Panc1 (cell line): ENCODE measurements at regions not wholly inside any gene's neighbourhood (a gene's known extent, or its start where the extent isn't known, plus 50 kb on each side); places are given as distances from the start of the nearest gene placed in this dataset.

Experiments
- ATAC-seq: fragments of 200-7000 bp; cut with Tn5 transposase; 2 replicates; pipeline ENCODE4 v1.9.1; 2020; ENCODE audit warnings: mild to moderate bottlenecking, moderate library complexity
- BruUV-seq: library from RNA; stranded (reverse); fragments of 400-500 nt; replicated peaks from 2 replicates; lab custom pipeline; 2021; lab: Mats Ljungman, UMichigan
- CTCF ChIA-PET: fragments of 300-600 bp; sonication (Branson Sonifier 250); formaldehyde crosslinking; loops from one replicate; lab custom pipeline; 2022; ENCODE audit warnings: antibody characterized with exemption; lab: Charles Lee
- POLR2A ChIA-PET: fragments of 300-600 bp; sonication (Branson Sonifier 250); formaldehyde crosslinking; loops from one replicate; lab custom pipeline; 2022; ENCODE audit warnings: antibody characterized with exemption; lab: Charles Lee
- DNase-seq: peaks from one replicate; pipeline ENCODE4 v3.0.0-alpha.2; 2010; ENCODE audit warnings: low read depth, low spot score
- H3K27ac ChIP-seq: 2 replicates; pipeline ENCODE4 v1.5.1; 2011; ENCODE audit warnings: mild to moderate bottlenecking, low read length, inconsistent platforms
- H3K27me3 ChIP-seq: fragments of 200-500 bp; sonication (Bioruptor generic); 2 replicates; pipeline ENCODE4 v1.6.0; 2014; ENCODE audit warnings: low read length, inconsistent platforms; ENCODE audit not compliant: control insufficient read depth, insufficient read depth
- H3K36me3 ChIP-seq: fragments of 200-500 bp; sonication (Bioruptor generic); 2 replicates; pipeline ENCODE4 v1.5.1; 2014; ENCODE audit warnings: inconsistent platforms, mild to moderate bottlenecking, low read length, moderate library complexity; ENCODE audit not compliant: control insufficient read depth, insufficient read depth
- H3K4me1 ChIP-seq: 2 replicates; pipeline ENCODE4 v1.5.1; 2011; ENCODE audit warnings: inconsistent platforms, mild to moderate bottlenecking, low read length, moderate library complexity; ENCODE audit not compliant: control insufficient read depth, insufficient read depth
- H3K4me3 ChIP-seq, 2 experiments: 2 replicates each; pipeline ENCODE4 v1.5.1; 2011 to 2012; ENCODE audit warnings: low read depth in 2 of 2, low read length in 2 of 2, mild to moderate bottlenecking in 2 of 2, inconsistent platforms in 1 of 2, moderate library complexity in 1 of 2
- H3K9me3 ChIP-seq: fragments of 200-500 bp; sonication (Bioruptor generic); 2 replicates; pipeline ENCODE4 v1.5.1; 2014; ENCODE audit warnings: low read depth, mild to moderate bottlenecking, inconsistent platforms, low read length, moderate library complexity; ENCODE audit not compliant: control insufficient read depth, insufficient read depth
- POLR2AphosphoS5 ChIP-seq: IDR thresholded peaks from 2 replicates; pipeline ENCODE4 v1.6.1; 2012; ENCODE audit warnings: mild to moderate bottlenecking, low read depth, low read length, moderate library complexity
- SIN3A ChIP-seq: IDR thresholded peaks from 2 replicates; pipeline ENCODE4 v1.6.1; 2012; ENCODE audit warnings: low read depth, mild to moderate bottlenecking, low read length, moderate library complexity, borderline replicate concordance; ENCODE audit not compliant: insufficient read depth
- TCF7L2 ChIP-seq: IDR thresholded peaks from 2 replicates; pipeline ENCODE4 v1.6.1; 2011; ENCODE audit warnings: mild to moderate bottlenecking, low read depth, low read length, inconsistent platforms
- in situ Hi-C: cut with HindIII; loops from 2 replicates; pipeline ENCODE4 v1.10.0; 2016; ENCODE audit warnings: low sequenced_read_pairs, low pct_unique_long_range_greater_than_20kb
- intact Hi-C: fragments of 100-400 bp; cut with micrococcal nuclease; formaldehyde crosslinking; loops from one replicate; pipeline ENCODE4 v1.10.0; 2022; ENCODE audit not compliant: unreplicated experiment
- TF ChIP-seq, protein P1 (sequence below), 2 experiments: IDR thresholded peaks; 2 replicates each; pipeline ENCODE4 v1.6.1; 2011 to 2012; ENCODE audit warnings: low read depth in 2 of 2, control low read depth in 1 of 2, low read length in 1 of 2, mild to moderate bottlenecking in 1 of 2, moderate library complexity in 1 of 2; ENCODE audit not compliant: insufficient read depth in 1 of 2
- TF ChIP-seq, protein P2 (sequence below): fragments of 450-650 bp; IDR thresholded peaks from 2 replicates; pipeline ENCODE4 v1.5.1; 2017; ENCODE audit warnings: mild to moderate bottlenecking

DNA sequence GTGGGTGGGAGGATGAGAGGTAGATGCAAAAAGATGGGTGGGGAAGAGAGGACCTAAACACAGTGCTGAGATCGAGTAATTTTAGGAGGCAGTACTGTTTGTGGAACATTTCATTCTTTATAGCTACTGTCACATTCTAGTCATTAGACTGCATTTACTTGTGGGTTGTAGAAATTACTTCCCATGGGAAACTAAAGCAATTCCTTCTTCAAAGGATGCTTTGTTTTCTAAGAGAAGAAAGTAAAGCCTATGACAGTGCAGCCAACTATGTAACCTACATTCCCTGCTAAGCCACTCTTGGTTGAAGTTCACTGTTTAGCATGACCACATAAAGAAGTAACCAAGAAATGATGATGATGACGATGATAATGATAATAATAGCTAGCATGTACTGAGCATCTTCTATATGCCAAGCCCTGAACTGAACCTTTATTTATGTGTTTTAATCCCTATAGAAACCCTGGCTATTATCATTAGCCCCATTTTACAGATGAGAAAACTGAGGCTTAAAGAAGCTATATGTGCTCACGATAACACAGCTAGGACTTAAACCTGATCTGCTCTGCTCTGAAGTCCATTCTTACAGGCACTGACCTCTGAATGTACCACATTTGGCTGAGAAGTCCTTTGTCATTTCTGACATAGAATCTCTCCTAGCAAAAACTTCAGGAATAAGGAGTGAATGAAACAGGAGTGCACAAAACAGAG, 114.5 kb upstream of the KIT start:
- intact Hi-C loops (no loop called here), in situ Hi-C loops (no loop called here)
- H3K27ac ChIP-seq = no peak overlapping the region
- H3K36me3 ChIP-seq = no peaks in the 10 kb centered on the region
- H3K4me3 ChIP-seq = no peak overlapping the region
- DNase-seq (no peak), ATAC-seq (no peak)
- ChIA-PET CTCF (no interaction called here), POLR2A (no interaction called here)
- TF ChIP-seq, protein P1, sequence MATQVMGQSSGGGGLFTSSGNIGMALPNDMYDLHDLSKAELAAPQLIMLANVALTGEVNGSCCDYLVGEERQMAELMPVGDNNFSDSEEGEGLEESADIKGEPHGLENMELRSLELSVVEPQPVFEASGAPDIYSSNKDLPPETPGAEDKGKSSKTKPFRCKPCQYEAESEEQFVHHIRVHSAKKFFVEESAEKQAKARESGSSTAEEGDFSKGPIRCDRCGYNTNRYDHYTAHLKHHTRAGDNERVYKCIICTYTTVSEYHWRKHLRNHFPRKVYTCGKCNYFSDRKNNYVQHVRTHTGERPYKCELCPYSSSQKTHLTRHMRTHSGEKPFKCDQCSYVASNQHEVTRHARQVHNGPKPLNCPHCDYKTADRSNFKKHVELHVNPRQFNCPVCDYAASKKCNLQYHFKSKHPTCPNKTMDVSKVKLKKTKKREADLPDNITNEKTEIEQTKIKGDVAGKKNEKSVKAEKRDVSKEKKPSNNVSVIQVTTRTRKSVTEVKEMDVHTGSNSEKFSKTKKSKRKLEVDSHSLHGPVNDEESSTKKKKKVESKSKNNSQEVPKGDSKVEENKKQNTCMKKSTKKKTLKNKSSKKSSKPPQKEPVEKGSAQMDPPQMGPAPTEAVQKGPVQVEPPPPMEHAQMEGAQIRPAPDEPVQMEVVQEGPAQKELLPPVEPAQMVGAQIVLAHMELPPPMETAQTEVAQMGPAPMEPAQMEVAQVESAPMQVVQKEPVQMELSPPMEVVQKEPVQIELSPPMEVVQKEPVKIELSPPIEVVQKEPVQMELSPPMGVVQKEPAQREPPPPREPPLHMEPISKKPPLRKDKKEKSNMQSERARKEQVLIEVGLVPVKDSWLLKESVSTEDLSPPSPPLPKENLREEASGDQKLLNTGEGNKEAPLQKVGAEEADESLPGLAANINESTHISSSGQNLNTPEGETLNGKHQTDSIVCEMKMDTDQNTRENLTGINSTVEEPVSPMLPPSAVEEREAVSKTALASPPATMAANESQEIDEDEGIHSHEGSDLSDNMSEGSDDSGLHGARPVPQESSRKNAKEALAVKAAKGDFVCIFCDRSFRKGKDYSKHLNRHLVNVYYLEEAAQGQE (IDR thresholded peaks at IDR 0.05; ENCODE audit: insufficient read depth in 1 of 2, low read depth in 2 of 2, low read length in 1 of 2) = no peak
- TF ChIP-seq TCF7L2 = no peak
- TF ChIP-seq, protein P2, sequence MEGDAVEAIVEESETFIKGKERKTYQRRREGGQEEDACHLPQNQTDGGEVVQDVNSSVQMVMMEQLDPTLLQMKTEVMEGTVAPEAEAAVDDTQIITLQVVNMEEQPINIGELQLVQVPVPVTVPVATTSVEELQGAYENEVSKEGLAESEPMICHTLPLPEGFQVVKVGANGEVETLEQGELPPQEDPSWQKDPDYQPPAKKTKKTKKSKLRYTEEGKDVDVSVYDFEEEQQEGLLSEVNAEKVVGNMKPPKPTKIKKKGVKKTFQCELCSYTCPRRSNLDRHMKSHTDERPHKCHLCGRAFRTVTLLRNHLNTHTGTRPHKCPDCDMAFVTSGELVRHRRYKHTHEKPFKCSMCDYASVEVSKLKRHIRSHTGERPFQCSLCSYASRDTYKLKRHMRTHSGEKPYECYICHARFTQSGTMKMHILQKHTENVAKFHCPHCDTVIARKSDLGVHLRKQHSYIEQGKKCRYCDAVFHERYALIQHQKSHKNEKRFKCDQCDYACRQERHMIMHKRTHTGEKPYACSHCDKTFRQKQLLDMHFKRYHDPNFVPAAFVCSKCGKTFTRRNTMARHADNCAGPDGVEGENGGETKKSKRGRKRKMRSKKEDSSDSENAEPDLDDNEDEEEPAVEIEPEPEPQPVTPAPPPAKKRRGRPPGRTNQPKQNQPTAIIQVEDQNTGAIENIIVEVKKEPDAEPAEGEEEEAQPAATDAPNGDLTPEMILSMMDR = no peak
- no peak for TF ChIP-seq SIN3A
- TF ChIP-seq POLR2AphosphoS5 = no peak
- no peaks in the 10 kb centered on the region for H3K27me3 ChIP-seq
- BruUV-seq = no TSS peak
- no peaks in the 10 kb centered on the region for H3K9me3 ChIP-seq
- H3K4me1 ChIP-seq = no peaks in the 10 kb centered on the region

DNA sequence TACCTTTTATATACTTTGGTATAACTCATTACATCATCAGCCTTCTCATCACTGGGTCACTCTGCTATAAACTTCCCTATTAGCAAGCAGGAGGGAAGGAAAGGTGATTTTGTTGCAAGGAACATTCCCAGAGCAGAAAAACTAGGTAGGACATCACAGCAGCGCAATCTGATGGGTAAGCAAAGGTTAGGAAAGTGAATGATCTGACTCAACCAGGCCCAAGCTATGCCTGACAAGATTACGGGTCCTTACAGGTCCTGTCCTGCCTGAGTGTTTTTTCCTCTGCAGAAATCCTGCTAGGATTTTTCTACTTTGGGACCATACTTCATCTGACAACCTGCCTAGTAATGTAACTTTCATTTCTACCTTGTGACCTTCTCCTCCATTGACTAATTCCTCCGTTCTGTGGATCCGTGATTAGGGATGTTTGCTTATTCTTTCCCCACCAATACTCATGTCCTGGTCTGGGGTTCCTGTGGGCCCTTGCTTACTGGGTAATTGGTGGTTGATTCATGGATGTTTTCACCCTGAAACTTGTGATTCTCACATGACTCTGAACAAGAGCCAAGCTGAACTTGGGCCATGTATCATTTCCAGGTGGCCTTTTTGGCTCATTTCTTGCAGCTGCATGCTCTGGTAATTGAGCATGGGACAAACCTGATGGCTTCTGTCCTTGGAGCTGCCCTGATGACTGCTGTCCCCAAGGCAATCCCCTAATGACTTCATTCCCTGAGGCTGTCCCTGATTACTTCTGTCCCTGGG, 111.9 kb upstream of the KIT start:
- no peaks in the 10 kb centered on the region for H3K4me1 ChIP-seq
- TF ChIP-seq, protein P1 (IDR thresholded peaks at IDR 0.05; ENCODE audit: insufficient read depth in 1 of 2, low read depth in 2 of 2, low read length in 1 of 2) = no peak
- no peak for TF ChIP-seq SIN3A
- TF ChIP-seq, protein P2 = no peak
- no peak for TF ChIP-seq TCF7L2
- TF ChIP-seq POLR2AphosphoS5 = no peak
- ATAC-seq = no peak
- H3K27me3 ChIP-seq = no peaks in the 10 kb centered on the region
- CTCF ChIA-PET = no interaction called here
- H3K9me3 ChIP-seq = no peaks in the 10 kb centered on the region
- DNase-seq = no peak
- no TSS peak for BruUV-seq
- intact Hi-C loops = no loop called here
- in situ Hi-C loops = no loop called here
- H3K4me3 ChIP-seq = no peak overlapping the region
- H3K27ac ChIP-seq = no peak overlapping the region
- POLR2A ChIA-PET = no interaction called here
- no peaks in the 10 kb centered on the region for H3K36me3 ChIP-seq
